ENCODE measurements at regions not wholly inside any gene's neighbourhood (a gene's known extent, or its start where the extent isn't known, plus 50 kb on each side); places are given as distances from the start of the nearest gene placed in this dataset.

DNA sequence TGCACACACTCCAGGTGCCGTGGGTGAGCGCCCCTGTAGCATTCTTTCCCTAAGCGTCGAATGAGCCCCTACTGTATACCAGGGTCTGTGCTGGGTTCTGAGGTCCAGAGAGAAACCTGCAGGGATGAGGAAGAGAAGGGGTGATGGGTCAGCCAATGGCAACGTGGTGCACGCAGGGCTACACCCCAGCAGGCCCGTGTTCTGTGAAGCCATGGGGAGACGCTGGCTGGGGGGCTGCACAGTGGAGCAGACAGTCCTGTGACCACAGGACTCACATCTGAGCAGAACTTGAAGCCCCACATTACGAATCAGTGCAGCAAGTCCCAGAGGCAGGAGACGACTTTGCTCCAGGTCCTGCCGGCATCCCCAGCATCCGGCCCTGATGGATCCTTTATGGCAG, 1481.4 kb downstream of the BRD1 start:
- TF ChIP-seq, protein P1, sequence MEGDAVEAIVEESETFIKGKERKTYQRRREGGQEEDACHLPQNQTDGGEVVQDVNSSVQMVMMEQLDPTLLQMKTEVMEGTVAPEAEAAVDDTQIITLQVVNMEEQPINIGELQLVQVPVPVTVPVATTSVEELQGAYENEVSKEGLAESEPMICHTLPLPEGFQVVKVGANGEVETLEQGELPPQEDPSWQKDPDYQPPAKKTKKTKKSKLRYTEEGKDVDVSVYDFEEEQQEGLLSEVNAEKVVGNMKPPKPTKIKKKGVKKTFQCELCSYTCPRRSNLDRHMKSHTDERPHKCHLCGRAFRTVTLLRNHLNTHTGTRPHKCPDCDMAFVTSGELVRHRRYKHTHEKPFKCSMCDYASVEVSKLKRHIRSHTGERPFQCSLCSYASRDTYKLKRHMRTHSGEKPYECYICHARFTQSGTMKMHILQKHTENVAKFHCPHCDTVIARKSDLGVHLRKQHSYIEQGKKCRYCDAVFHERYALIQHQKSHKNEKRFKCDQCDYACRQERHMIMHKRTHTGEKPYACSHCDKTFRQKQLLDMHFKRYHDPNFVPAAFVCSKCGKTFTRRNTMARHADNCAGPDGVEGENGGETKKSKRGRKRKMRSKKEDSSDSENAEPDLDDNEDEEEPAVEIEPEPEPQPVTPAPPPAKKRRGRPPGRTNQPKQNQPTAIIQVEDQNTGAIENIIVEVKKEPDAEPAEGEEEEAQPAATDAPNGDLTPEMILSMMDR (IDR thresholded peaks at IDR 0.05; ENCODE audit: insufficient read depth, low read length, poor library complexity, severe bottlenecking) = no peak
- no peak for TF ChIP-seq EZH2phosphoT487 (conservative IDR thresholded peaks at IDR 0.05; ENCODE audit: low read length)
- Histone ChIP-seq H3K27ac (ENCODE audit: low read depth, low read length) (no peak overlapping the region), H3K79me2 (ENCODE audit: insufficient read depth, low read length) (no peaks in the 10 kb centered on the region), H4K20me1 (ENCODE audit: low read depth, low read length) (no peaks in the 10 kb centered on the region), H3F3A (ENCODE audit: insufficient read depth) (no peaks in the 10 kb centered on the region), H3K9me2 (replicated peaks; ENCODE audit: insufficient read depth, low read length) (no peaks in the 10 kb centered on the region), H3K4me2 (ENCODE audit: low read depth, low read length, poor library complexity, severe bottlenecking) (no peak overlapping the region), H3K4me3 (ENCODE audit: insufficient read depth, low read length, poor library complexity, severe bottlenecking) (no peak overlapping the region), H3K36me3 (ENCODE audit: low read length) (no peaks in the 10 kb centered on the region), H3K9ac (ENCODE audit: low read length) (no peak overlapping the region), H2AFZ (ENCODE audit: low read depth, low read length, severe bottlenecking) (no peak overlapping the region), H3K27me3 (ENCODE audit: low read length) (no peaks in the 10 kb centered on the region), H3K9me3 (ENCODE audit: insufficient read depth, low read length) (no peaks in the 10 kb centered on the region)

GRCh38 chr22:48345631-48346030, 1482.0 kb downstream of the BRD1 start:
- Histone ChIP-seq H3K9me3 (ENCODE audit: insufficient read depth, low read length) (no peaks in the 10 kb centered on the region), H3K36me3 (ENCODE audit: low read length) (no peaks in the 10 kb centered on the region), H3K27me3 (ENCODE audit: low read length) (no peaks in the 10 kb centered on the region), H4K20me1 (ENCODE audit: low read depth, low read length) (no peaks in the 10 kb centered on the region), H3K27ac (ENCODE audit: low read depth, low read length) (no peak overlapping the region), H3F3A (ENCODE audit: insufficient read depth) (no peaks in the 10 kb centered on the region), H3K9me2 (replicated peaks; ENCODE audit: insufficient read depth, low read length) (no peaks in the 10 kb centered on the region), H3K79me2 (ENCODE audit: insufficient read depth, low read length) (no peaks in the 10 kb centered on the region), H3K4me3 (ENCODE audit: insufficient read depth, low read length, poor library complexity, severe bottlenecking) (no peak overlapping the region), H3K9ac (ENCODE audit: low read length) (no peak overlapping the region), H3K4me2 (ENCODE audit: low read depth, low read length, poor library complexity, severe bottlenecking) (no peak overlapping the region), H2AFZ (ENCODE audit: low read depth, low read length, severe bottlenecking) (no peak overlapping the region)
- no peak for TF ChIP-seq EZH2phosphoT487 (conservative IDR thresholded peaks at IDR 0.05; ENCODE audit: low read length)
- TF ChIP-seq, protein P1 (IDR thresholded peaks at IDR 0.05; ENCODE audit: insufficient read depth, low read length, poor library complexity, severe bottlenecking) = no peak

- H3K79me2 ChIP-seq (ENCODE audit: insufficient read depth, low read length) = no peaks in the 10 kb centered on the region
- TF ChIP-seq EZH2phosphoT487 (conservative IDR thresholded peaks at IDR 0.05; ENCODE audit: low read length) = no peak
- TF ChIP-seq, protein P1 (IDR thresholded peaks at IDR 0.05; ENCODE audit: insufficient read depth, low read length, poor library complexity, severe bottlenecking) = no peak
- no peak overlapping the region for H3K4me2 ChIP-seq (ENCODE audit: low read depth, low read length, poor library complexity, severe bottlenecking)
- no peaks in the 10 kb centered on the region for H3F3A ChIP-seq (ENCODE audit: insufficient read depth)
- H3K9ac ChIP-seq (ENCODE audit: low read length) = no peak overlapping the region
- H3K27ac ChIP-seq (ENCODE audit: low read depth, low read length) = no peak overlapping the region
- no peaks in the 10 kb centered on the region for H3K9me2 ChIP-seq (replicated peaks; ENCODE audit: insufficient read depth, low read length)
- no peaks in the 10 kb centered on the region for H3K36me3 ChIP-seq (ENCODE audit: low read length)
- no peaks in the 10 kb centered on the region for H4K20me1 ChIP-seq (ENCODE audit: low read depth, low read length)
- H3K9me3 ChIP-seq (ENCODE audit: insufficient read depth, low read length) = no peaks in the 10 kb centered on the region
- no peak overlapping the region for H2AFZ ChIP-seq (ENCODE audit: low read depth, low read length, severe bottlenecking)
- no peak overlapping the region for H3K4me3 ChIP-seq (ENCODE audit: insufficient read depth, low read length, poor library complexity, severe bottlenecking)
- H3K27me3 ChIP-seq (ENCODE audit: low read length) = no peaks in the 10 kb centered on the region
These were observed 1484.2 kb downstream of the BRD1 start for GRCh38 chr22:48343461-48343860.
